ENCODE measurements at regions not wholly inside any gene's neighbourhood (a gene's known extent, or its start where the extent isn't known, plus 50 kb on each side); places are given as distances from the start of the nearest gene placed in this dataset.
A peak's percentile ranks its signal among the peaks of the same experiment; 100 is the strongest.

- WGBS (ENCODE audit: insufficient coverage, insufficient replicate concordance, low lambda C conversion rate, missing lambda C conversion rate): 52% methylated on average over 6 of the region's 6 CpGs
- in situ Hi-C loops (cut with MboI): no loop called here
- DNase-seq (ENCODE audit: low read depth, low spot score) (no peak), ATAC-seq (no peak), FAIRE-seq (no peak)
- ChIA-PET SMC1A (ENCODE audit: uncharacterized antibody, unreplicated experiment) (no interaction called here), POLR2A (no interaction called here), CTCF (no interaction called here), RAD21 (ENCODE audit: unreplicated experiment) (no interaction called here)
- peaks cover 12% of the 10 kb centered on the region for H3K4me1 ChIP-seq (ENCODE audit: control insufficient read depth, insufficient read depth, low read length)
- H4K20me1 ChIP-seq (ENCODE audit: control insufficient read depth, insufficient read depth): no peaks in the 10 kb centered on the region
- no peaks in the 10 kb centered on the region for H3K79me2 ChIP-seq (ENCODE audit: control insufficient read depth, insufficient read depth, low read length)
- H3K4me3 ChIP-seq: no peak overlapping the region
- no peak overlapping the region for H3K27ac ChIP-seq (ENCODE audit: control insufficient read depth, insufficient read depth)
- peaks cover 4% of the 10 kb centered on the region; the same call in 2 of the 3 replicates for H3K9me3 ChIP-seq (replicated peaks; ENCODE audit: control insufficient read depth, insufficient read depth, low read length)
- H3K36me3 ChIP-seq (ENCODE audit: control insufficient read depth in 2 of 2, insufficient read depth in 2 of 2, low read length in 1 of 2): no peaks in the 10 kb centered on the region
- intact Hi-C loops (cut with micrococcal nuclease; ENCODE audit: unreplicated experiment): no loop called here
- peak overlapping the region; percentile 24; the same call in 1 of the 2 replicates for H2AFZ ChIP-seq (ENCODE audit: control insufficient read depth, low read depth, low read length)
- H3K27me3 ChIP-seq (replicated peaks in 1 of 2; ENCODE audit: control insufficient read depth in 2 of 2, insufficient read depth in 2 of 2, low read length in 1 of 2): no peaks in the 10 kb centered on the region
- H3K9ac ChIP-seq (ENCODE audit: control insufficient read depth, insufficient read depth, low read length): no peak overlapping the region
- H3K4me2 ChIP-seq (ENCODE audit: control insufficient read depth, insufficient read depth): peak overlapping the region; percentile 38; the same call in 1 of the 2 replicates
- BruUV-seq (replicated peaks): no TSS peak
- TF ChIP-seq HSF1 (IDR thresholded peaks at IDR 0.05; ENCODE audit: low read depth, low read length) (no peak), NFIC (IDR thresholded peaks at IDR 0.05; ENCODE audit: low read depth, low read length) (no peak), POLR2AphosphoS2 (IDR thresholded peaks at IDR 0.05; ENCODE audit: low read depth, low read length) (no peak), WRNIP1 (IDR thresholded peaks at IDR 0.05; ENCODE audit: borderline replicate concordance, low read depth, low read length) (no peak), RFX5 (IDR thresholded peaks at IDR 0.05; ENCODE audit: low read depth, low read length) (no peak), ASH2L (IDR thresholded peaks at IDR 0.05; ENCODE audit: borderline replicate concordance, low read depth) (no peak), TBL1XR1 (IDR thresholded peaks at IDR 0.05; ENCODE audit: low read depth, low read length) (no peak), ZNF592 (IDR thresholded peaks at IDR 0.05) (no peak), SIN3A (IDR thresholded peaks at IDR 0.05; ENCODE audit: low read depth, low read length) (no peak), ZNF687 (IDR thresholded peaks at IDR 0.05) (no peak), E2F8 (IDR thresholded peaks at IDR 0.05; ENCODE audit: low read depth, partially characterized antibody) (no peak), RAD21 (IDR thresholded peaks at IDR 0.05; ENCODE audit: insufficient read depth, low read depth, low read length) (no peak)
Observed at GRCh38 chr6:14953836-14954235, 292.0 kb upstream of the JARID2 start.

Data from GM12878 (cell line).